Cerebellar nuclear complex (tissue), 1 donor: ENCODE measurements at regions not wholly inside any gene's neighbourhood (a gene's known extent, or its start where the extent isn't known, plus 50 kb on each side); places are given as distances from the start of the nearest gene placed in this dataset.

Experiments
- DNase-seq, 2 experiments: peaks; one replicate each; lab custom pipeline; 2025; lab: John Stamatoyannopoulos, UW

- DNase-seq, result no peak
Measured at GRCh38 chr12:123041042-123041531, 60.6 kb downstream of the ARL6IP4 start.

GRCh38 chr12:123040106-123040505, 59.6 kb downstream of the ARL6IP4 start:
- DNase-seq, result no peak

GRCh38 chr12:123038966-123039365, 58.5 kb downstream of the ARL6IP4 start:
- DNase-seq, result no peak

GRCh38 chr12:123038486-123038885, 58.0 kb downstream of the ARL6IP4 start:
- no peak for DNase-seq

GRCh38 chr12:123037791-123038190, 57.3 kb downstream of the ARL6IP4 start:
- DNase-seq, result no peak

- no peak for DNase-seq
Measured at GRCh38 chr12:123036466-123037285, 56.2 kb downstream of the ARL6IP4 start.

GRCh38 chr12:123035841-123036240, 55.4 kb downstream of the ARL6IP4 start:
- no peak for DNase-seq

GRCh38 chr12:123034865-123035264, 54.4 kb downstream of the ARL6IP4 start:
- DNase-seq, result no peak

GRCh38 chr12:123034022-123034541, 53.6 kb downstream of the ARL6IP4 start:
- no peak for DNase-seq

GRCh38 chr12:123033392-123034021, 53.0 kb downstream of the ARL6IP4 start:
- DNase-seq, result no peak

- DNase-seq, result no peak
Measured at GRCh38 chr12:123032736-123033391, 52.4 kb downstream of the ARL6IP4 start.
